ENCODE measurements at regions not wholly inside any gene's neighbourhood (a gene's known extent, or its start where the extent isn't known, plus 50 kb on each side); places are given as distances from the start of the nearest gene placed in this dataset.

GRCh38 chr6:144845186-144845585 is 560.1 kb downstream of the UTRN start:
- Histone ChIP-seq H3K4me1 (ENCODE audit: control insufficient read depth in 2 of 2, insufficient read depth in 2 of 2, low read length in 2 of 2) (no peaks in the 10 kb centered on the region), H3K9ac (ENCODE audit: low read length) (no peak overlapping the region), H3K4me3 (ENCODE audit: control extremely low read depth in 1 of 5, extremely low read depth in 1 of 5, insufficient read depth in 1 of 5, low read depth in 2 of 5, low read length in 4 of 5) (no peak overlapping the region), H4K20me1 (ENCODE audit: control insufficient read depth, insufficient read depth, low read length, poor library complexity, severe bottlenecking) (no peaks in the 10 kb centered on the region), H3K27ac (ENCODE audit: low read length in 2 of 2) (no peak overlapping the region), H3K9me3 (ENCODE audit: control extremely low read depth in 1 of 3, control insufficient read depth in 2 of 3, insufficient read depth in 1 of 3, low read length in 2 of 3) (no peaks in the 10 kb centered on the region), H3K79me2 (ENCODE audit: control insufficient read depth, insufficient read depth, low read length) (no peaks in the 10 kb centered on the region), H3K36me3 (replicated peaks in 1 of 2; ENCODE audit: control extremely low read depth in 1 of 2, control insufficient read depth in 1 of 2, extremely low read depth in 1 of 2, insufficient read depth in 2 of 2, low read length in 1 of 2) (peaks cover 8 to 78% of the 10 kb centered on the region in 2 experiments), H2AFZ (ENCODE audit: insufficient read depth, low read depth, low read length, poor library complexity, severe bottlenecking) (no peak overlapping the region), H3K4me2 (replicated peaks; ENCODE audit: low read depth, low read length, poor library complexity, severe bottlenecking) (no peak overlapping the region), H3K27me3 (replicated peaks in 1 of 4; ENCODE audit: control extremely low read depth in 1 of 4, control insufficient read depth in 3 of 4, insufficient read depth in 4 of 4, low read length in 3 of 4) (no peaks in the 10 kb centered on the region)
- TF ChIP-seq EZH2 (IDR thresholded peaks at IDR 0.05; ENCODE audit: borderline replicate concordance, insufficient read depth, low read depth, low read length, poor library complexity, severe bottlenecking) (no peak), CTCF (IDR thresholded peaks at IDR 0.05) (no peak)
- ChIA-PET CTCF (interaction anchor here (0.5 kb wide), 1 partner anchor 977 kb away, joined by 3 read pairs; no protein-coding TSS in a partner anchor), POLR2A (no interaction called here)
- Mint-ChIP-seq H3K4me3 (no peak overlapping the region), H3K27me3 (no peaks in the 10 kb centered on the region), H3K4me1 (no peaks in the 10 kb centered on the region), H3K27ac (no peak overlapping the region), H3K9me3 (ENCODE audit: insufficient read depth) (no peaks in the 10 kb centered on the region)
- no peak for DNase-seq
- intact Hi-C loops (cut with micrococcal nuclease) = no loop called here
- ATAC-seq (ENCODE audit: low read depth) = no peak

- DNase-seq (no peak), ATAC-seq (ENCODE audit: low read depth) (no peak)
- CTCF ChIA-PET = interaction anchor here (1.3 kb wide), 1 partner anchor 8 kb away, joined by 4 read pairs; no protein-coding TSS in a partner anchor
- Histone ChIP-seq H3K27ac (ENCODE audit: low read length in 2 of 2) (no peak overlapping the region), H3K4me3 (ENCODE audit: control extremely low read depth in 1 of 5, extremely low read depth in 1 of 5, insufficient read depth in 1 of 5, low read depth in 2 of 5, low read length in 4 of 5) (no peak overlapping the region), H4K20me1 (ENCODE audit: control insufficient read depth, insufficient read depth, low read length, poor library complexity, severe bottlenecking) (no peaks in the 10 kb centered on the region), H3K4me2 (replicated peaks; ENCODE audit: low read depth, low read length, poor library complexity, severe bottlenecking) (no peak overlapping the region), H3K9me3 (ENCODE audit: control extremely low read depth in 1 of 3, control insufficient read depth in 2 of 3, insufficient read depth in 1 of 3, low read length in 2 of 3) (no peaks in the 10 kb centered on the region), H2AFZ (ENCODE audit: insufficient read depth, low read depth, low read length, poor library complexity, severe bottlenecking) (no peak overlapping the region), H3K4me1 (ENCODE audit: control insufficient read depth in 2 of 2, insufficient read depth in 2 of 2, low read length in 2 of 2) (no peaks in the 10 kb centered on the region), H3K36me3 (replicated peaks in 1 of 2; ENCODE audit: control extremely low read depth in 1 of 2, control insufficient read depth in 1 of 2, extremely low read depth in 1 of 2, insufficient read depth in 2 of 2, low read length in 1 of 2) (peaks cover 9 to 67% of the 10 kb centered on the region in 2 experiments), H3K9ac (ENCODE audit: low read length) (no peak overlapping the region), H3K79me2 (ENCODE audit: control insufficient read depth, insufficient read depth, low read length) (no peaks in the 10 kb centered on the region), H3K27me3 (replicated peaks in 1 of 4; ENCODE audit: control extremely low read depth in 1 of 4, control insufficient read depth in 3 of 4, insufficient read depth in 4 of 4, low read length in 3 of 4) (no peaks in the 10 kb centered on the region)
- intact Hi-C loops (cut with micrococcal nuclease) = no loop called here
- Mint-ChIP-seq H3K9me3 (ENCODE audit: insufficient read depth) (no peaks in the 10 kb centered on the region), H3K4me1 (no peaks in the 10 kb centered on the region), H3K4me3 (no peak overlapping the region), H3K27me3 (no peaks in the 10 kb centered on the region), H3K27ac (peak overlapping the region; percentile 64)
- TF ChIP-seq EZH2 (IDR thresholded peaks at IDR 0.05; ENCODE audit: borderline replicate concordance, insufficient read depth, low read depth, low read length, poor library complexity, severe bottlenecking) (no peak), CTCF (IDR thresholded peaks at IDR 0.05) (no peak)
- WGBS (ENCODE audit: insufficient coverage) = 96% methylated on average over 2 of the region's 2 CpGs
- POLR2A ChIA-PET = no interaction called here
Measured at GRCh38 chr6:144847916-144848315, 562.8 kb downstream of the UTRN start.
